K562 (cell line): ENCODE measurements at regions not wholly inside any gene's neighbourhood (a gene's known extent, or its start where the extent isn't known, plus 50 kb on each side); places are given as distances from the start of the nearest gene placed in this dataset.
"Not testable (repeated sequence)": the region's sequence is repeated elsewhere in the genome, so short reads cannot be mapped to it uniquely, and the experiment has no call there.

Experiments
- ATAC-seq: fragments of 200-7000 bp; cut with Tn5 transposase; 3 replicates; pipeline ENCODE4 v1.9.1; 2020; ENCODE audit warnings: moderate library complexity
- BruUV-seq: library from RNA; stranded (reverse); fragments of 400-500 nt; replicated peaks from 2 replicates; lab custom pipeline; 2021; lab: Mats Ljungman, UMichigan
- CTCF ChIA-PET: fragments of 300-600 bp; formaldehyde crosslinking; extraction: SDS; loops from one replicate; lab custom pipeline; 2021; ENCODE audit warnings: low intra/inter-chr PET ratio; lab: Yijun Ruan, JAX
- POLR2A ChIA-PET: fragments of 300-600, 350-650 bp; sonication (Branson Sonifier 250); formaldehyde crosslinking; extraction: SDS; loops from one replicate; lab custom pipeline; 2021; ENCODE audit warnings: antibody characterized with exemption, inconsistent platforms; lab: Yijun Ruan, JAX
- DNase-seq, 4 experiments: peaks; one replicate each; pipeline versions ENCODE4 v3.0.0 to v3.0.0-alpha.2; 2011 to 2018; ENCODE audit warnings: low spot score in 3 of 4, mixed read lengths in 3 of 4; ENCODE audit errors: extremely low read depth in 1 of 4
- FAIRE-seq: peaks from 2 replicates; lab custom pipeline; 2011; peaks lifted over from hg19 to GRCh38; lab: Jason Lieb, UNC
- H2AFZ ChIP-seq: 2 replicates; pipeline ENCODE4 v1.6.0; 2011; ENCODE audit warnings: low read depth, low read length, control low read depth, inconsistent platforms
- H3K27ac ChIP-seq: fragments of 200-600 bp; 3 replicates; pipeline ENCODE4 v1.8.0; 2011; ENCODE audit warnings: low read depth, mild to moderate bottlenecking, control low read depth, inconsistent platforms, low read length, moderate library complexity, mixed read lengths; ENCODE audit errors: extremely low read depth
- H3K27me3 ChIP-seq, 2 experiments: fragments of 300-600 bp in 1 of 2; 2 replicates in 1 of 2; 3 replicates in 1 of 2; pipeline versions ENCODE4 v1.6.0 to v1.8.0; 2011; ENCODE audit warnings: inconsistent platforms in 2 of 2, low read length in 2 of 2, mild to moderate bottlenecking in 1 of 2, mixed read lengths in 1 of 2, moderate library complexity in 1 of 2; ENCODE audit not compliant: control insufficient read depth in 2 of 2, insufficient read depth in 2 of 2
- H3K36me3 ChIP-seq: fragments of 300-600 bp; 3 replicates; pipeline ENCODE4 v1.8.0; 2011; ENCODE audit warnings: mild to moderate bottlenecking, low read length, inconsistent platforms; ENCODE audit not compliant: control insufficient read depth, insufficient read depth
- H3K4me1 ChIP-seq, 2 experiments: fragments of 200-600 bp in 1 of 2; replicated peaks in 1 of 2; 2 replicates in 1 of 2; 3 replicates in 1 of 2; pipeline versions ENCODE4 v1.5.1 to v1.8.0; 2011; ENCODE audit warnings: inconsistent platforms in 2 of 2, low read length in 2 of 2, mild to moderate bottlenecking in 1 of 2, mixed read lengths in 1 of 2, moderate library complexity in 1 of 2; ENCODE audit not compliant: control insufficient read depth in 2 of 2, insufficient read depth in 2 of 2
- H3K4me2 ChIP-seq: 2 replicates; pipeline ENCODE4 v1.6.1; 2011; ENCODE audit warnings: low read length, control low read depth, inconsistent platforms, mixed read lengths; ENCODE audit not compliant: insufficient read depth
- H3K4me3 ChIP-seq: fragments of 200-600 bp; sonication (generic), shearing (Covaris generic); 2 replicates; pipeline ENCODE4 v1.5.1; 2016; ENCODE audit warnings: control low read depth, inconsistent platforms
- H3K79me2 ChIP-seq: fragments of 200-600 bp; 3 replicates; pipeline ENCODE4 v1.8.0; 2011; ENCODE audit warnings: low read length, inconsistent platforms; ENCODE audit not compliant: control insufficient read depth, insufficient read depth
- H3K9ac ChIP-seq, 2 experiments: 2 replicates each; pipeline versions ENCODE4 v1.6.0 to v1.6.1; 2011; ENCODE audit warnings: low read depth in 2 of 2, low read length in 2 of 2, control low read depth in 1 of 2, inconsistent platforms in 1 of 2, mild to moderate bottlenecking in 1 of 2, mixed read lengths in 1 of 2; ENCODE audit not compliant: insufficient read depth in 1 of 2
- H3K9me1 ChIP-seq: one replicate; pipeline ENCODE4 v1.6.0; 2011; ENCODE audit warnings: inconsistent platforms, mild to moderate bottlenecking, low read length, moderate library complexity; ENCODE audit not compliant: control insufficient read depth, insufficient read depth
- H3K9me3 ChIP-seq: replicated peaks from 2 replicates; pipeline ENCODE4 v1.5.1; 2011; ENCODE audit warnings: low read depth, low read length, inconsistent platforms; ENCODE audit not compliant: control insufficient read depth, insufficient read depth
- H4K20me1 ChIP-seq: replicated peaks from 2 replicates; pipeline ENCODE4 v1.6.1; 2011; ENCODE audit warnings: low read length, inconsistent platforms, mixed read lengths; ENCODE audit not compliant: control insufficient read depth, insufficient read depth
- BCOR ChIP-seq: fragments of 450-650 bp; IDR thresholded peaks from 2 replicates; pipeline ENCODE4 v1.6.1; 2016
- PRMT5 ChIP-seq: sonication (generic); formaldehyde crosslinking; IDR thresholded peaks from 2 replicates; pipeline ENCODE4 v1.5.0; 2020; ENCODE audit warnings: missing genetic modification reagents
- STAT5B ChIP-seq: fragments of 250-450 bp; sonication (Bioruptor Pico); IDR thresholded peaks from 2 replicates; pipeline ENCODE4 v1.8.0; 2021; ENCODE audit warnings: mild to moderate bottlenecking, inconsistent platforms
- ZNF780A ChIP-seq: fragments of 250-450 bp; sonication (Bioruptor Pico); IDR thresholded peaks from 2 replicates; pipeline ENCODE4 v1.5.0; 2021; ENCODE audit warnings: mild to moderate bottlenecking
- WGBS: fragments of 100-300 bp; shearing (Covaris generic); methylation state at CpG from one replicate; pipeline ENCODE4 v1.1.6; 2016; ENCODE audit warnings: low coverage, mixed read lengths; ENCODE audit not compliant: insufficient coverage; ENCODE audit errors: missing lambda C conversion rate; 5-methylcytosine and 5-hydroxymethylcytosine counted together
- in situ Hi-C: fragments of 300-500 bp; cut with MboI; formaldehyde crosslinking; loops from 4 replicates; pipeline ENCODE4 v1.15.0; 2018; ENCODE audit warnings: inconsistent platforms, mixed read lengths
- intact Hi-C: fragments of 100-400 bp; cut with micrococcal nuclease; formaldehyde crosslinking; loops from 2 replicates; pipeline ENCODE4 v1.14.2; 2022
- TF ChIP-seq, protein P1 (sequence below), 3 experiments: IDR thresholded peaks in 2 of 3; conservative IDR thresholded peaks in 1 of 3; 2 replicates each; pipeline ENCODE4 v1.5.1; 2011 to 2012; ENCODE audit warnings: low read length in 3 of 3, mild to moderate bottlenecking in 3 of 3, control low read depth in 2 of 3, improper control_type of control experiment in 1 of 3, inconsistent platforms in 1 of 3, low read depth in 1 of 3, mixed read lengths in 1 of 3, moderate library complexity in 1 of 3; ENCODE audit not compliant: insufficient read depth in 2 of 3

- intact Hi-C loops, result no loop called here
- Histone ChIP-seq H4K20me1 (no peaks in the 10 kb centered on the region), H2AFZ (no peak overlapping the region), H3K27me3 (peaks cover 5 to 6% of the 10 kb centered on the region in 2 experiments; a peak in 3 of 5 replicates), H3K9me3 (no peaks in the 10 kb centered on the region), H3K79me2 (no peaks in the 10 kb centered on the region), H3K9ac (no peak overlapping the region), H3K36me3 (no peaks in the 10 kb centered on the region), H3K4me1 (no peaks in the 10 kb centered on the region; a peak in 2 of 5 replicates), H3K27ac (no peak overlapping the region), H3K4me3 (no peak overlapping the region), H3K4me2 (no peak overlapping the region), H3K9me1 (no peaks in the 10 kb centered on the region)
- in situ Hi-C loops, result no loop called here
- CTCF ChIA-PET, result no interaction called here
- no peak for ATAC-seq
- POLR2A ChIA-PET, result no interaction called here
- no peak for DNase-seq
- no TSS peak for BruUV-seq
- TF ChIP-seq BCOR, result no peak
- TF ChIP-seq, protein P1, sequence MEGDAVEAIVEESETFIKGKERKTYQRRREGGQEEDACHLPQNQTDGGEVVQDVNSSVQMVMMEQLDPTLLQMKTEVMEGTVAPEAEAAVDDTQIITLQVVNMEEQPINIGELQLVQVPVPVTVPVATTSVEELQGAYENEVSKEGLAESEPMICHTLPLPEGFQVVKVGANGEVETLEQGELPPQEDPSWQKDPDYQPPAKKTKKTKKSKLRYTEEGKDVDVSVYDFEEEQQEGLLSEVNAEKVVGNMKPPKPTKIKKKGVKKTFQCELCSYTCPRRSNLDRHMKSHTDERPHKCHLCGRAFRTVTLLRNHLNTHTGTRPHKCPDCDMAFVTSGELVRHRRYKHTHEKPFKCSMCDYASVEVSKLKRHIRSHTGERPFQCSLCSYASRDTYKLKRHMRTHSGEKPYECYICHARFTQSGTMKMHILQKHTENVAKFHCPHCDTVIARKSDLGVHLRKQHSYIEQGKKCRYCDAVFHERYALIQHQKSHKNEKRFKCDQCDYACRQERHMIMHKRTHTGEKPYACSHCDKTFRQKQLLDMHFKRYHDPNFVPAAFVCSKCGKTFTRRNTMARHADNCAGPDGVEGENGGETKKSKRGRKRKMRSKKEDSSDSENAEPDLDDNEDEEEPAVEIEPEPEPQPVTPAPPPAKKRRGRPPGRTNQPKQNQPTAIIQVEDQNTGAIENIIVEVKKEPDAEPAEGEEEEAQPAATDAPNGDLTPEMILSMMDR (IDR thresholded peaks at IDR 0.05 in 2 of 3, conservative IDR thresholded peaks at IDR 0.05 in 1 of 3; ENCODE audit: insufficient read depth in 2 of 3, low read depth in 1 of 3, low read length in 3 of 3), result no peak
- TF ChIP-seq ZNF780A, result no peak
- no peak for TF ChIP-seq PRMT5 (CRISPR knock-in tag)
- TF ChIP-seq STAT5B (CRISPR knock-in tag), result no peak
- 3% methylated on average over 2 of the region's 2 CpGs for WGBS
- FAIRE-seq, result no peak
Measured at GRCh38 chr12:53872367-53872766, 66.3 kb upstream of the HOXC13 start.

DNA sequence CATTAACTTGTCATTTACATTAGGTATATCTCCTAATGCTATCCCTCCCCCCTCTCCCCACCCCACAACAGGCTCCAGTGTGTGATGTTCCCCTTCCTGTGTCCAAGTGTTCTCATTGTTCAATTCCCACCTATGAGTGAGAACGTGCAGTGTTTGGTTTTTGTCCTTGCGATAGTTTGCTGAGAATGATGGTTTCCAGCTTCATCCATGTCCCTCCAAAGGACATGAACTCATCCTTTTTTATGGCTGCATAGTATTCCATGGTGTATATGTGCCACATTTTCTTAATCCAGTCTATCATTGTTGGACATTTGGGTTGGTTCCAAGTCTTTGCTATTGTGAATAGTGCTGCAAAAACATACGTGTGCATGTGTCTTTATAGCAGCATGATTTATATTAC lies 60.7 kb upstream of the HOXC13 start:
- in situ Hi-C loops, POLR2A ChIA-PET, H3K36me3 ChIP-seq, H3K27ac ChIP-seq, H3K4me2 ChIP-seq, H3K27me3 ChIP-seq, H4K20me1 ChIP-seq, ATAC-seq, H3K9me1 ChIP-seq, CTCF ChIA-PET, H3K4me3 ChIP-seq, BruUV-seq, DNase-seq, FAIRE-seq, intact Hi-C loops, H3K9ac ChIP-seq, H3K79me2 ChIP-seq, H2AFZ ChIP-seq, H3K9me3 ChIP-seq, H3K4me1 ChIP-seq: not testable (repeated sequence)
- 3% methylated on average over 3 of the region's 3 CpGs for WGBS
